ENCODE measurements at regions not wholly inside any gene's neighbourhood (a gene's known extent, or its start where the extent isn't known, plus 50 kb on each side); places are given as distances from the start of the nearest gene placed in this dataset.

GRCh38 chrX:9122519-9123245 is 88.8 kb upstream of the FAM9B start (continued):
- TF ChIP-seq SIN3A (conservative IDR thresholded peaks at IDR 0.05 in 1 of 2, IDR thresholded peaks at IDR 0.05 in 1 of 2; ENCODE audit: low read depth in 1 of 2, low read length in 2 of 2): no peak
